ENCODE measurements at regions not wholly inside any gene's neighbourhood (a gene's known extent, or its start where the extent isn't known, plus 50 kb on each side); places are given as distances from the start of the nearest gene placed in this dataset.

DNA sequence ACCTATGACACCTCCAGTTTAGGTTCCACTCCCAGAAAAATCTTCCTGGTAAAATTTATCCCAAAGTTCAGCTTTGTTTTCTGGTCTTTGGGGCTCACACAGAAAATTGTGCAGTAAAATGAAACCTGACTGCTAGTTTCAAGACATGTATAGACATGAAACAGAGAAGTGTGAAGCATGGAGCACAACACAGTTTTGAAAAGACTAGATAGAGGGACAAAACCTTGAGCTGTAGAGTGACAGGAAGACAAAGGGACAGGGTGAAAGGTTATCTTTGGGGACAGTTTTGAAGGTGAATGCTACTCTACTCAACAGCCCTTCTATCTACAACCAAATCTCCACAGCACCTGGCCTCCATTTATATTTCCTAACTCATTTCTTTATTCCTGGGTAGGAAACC, 352.6 kb downstream of the RBM43 start:
- no peak overlapping the region for H3K4me3 ChIP-seq (replicated peaks in 1 of 3; ENCODE audit: insufficient read depth in 1 of 3, low read depth in 1 of 3, low read length in 3 of 3)
- H3K27me3 ChIP-seq (ENCODE audit: control insufficient read depth in 2 of 2, insufficient read depth in 2 of 2, low read length in 2 of 2): no peaks in the 10 kb centered on the region
- H4K20me1 ChIP-seq (replicated peaks; ENCODE audit: control insufficient read depth, extremely low read depth, insufficient read depth, low read length): no peaks in the 10 kb centered on the region
- ChIA-PET CTCF (interaction anchor here (0.5 to 1.8 kb wide), 2 partner anchors 287 to 501 kb away, joined by 3 to 4 read pairs; no protein-coding TSS in a partner anchor), POLR2A (no interaction called here)
- no TSS peak for BruUV-seq (replicated peaks)
- no peak overlapping the region for H3K4me2 ChIP-seq (ENCODE audit: insufficient read depth, low read length)
- H3K4me1 ChIP-seq (ENCODE audit: control insufficient read depth, extremely low read depth, insufficient read depth, low read length): peaks cover 3% of the 10 kb centered on the region
- H2AFZ ChIP-seq (ENCODE audit: low read depth, low read length): no peak overlapping the region
- no peak overlapping the region for H3K9ac ChIP-seq (replicated peaks; ENCODE audit: extremely low read depth, insufficient read depth, low read length)
- H3K27ac ChIP-seq (ENCODE audit: insufficient read depth, low read depth, low read length): no peak overlapping the region
- H3K9me1 ChIP-seq (replicated peaks; ENCODE audit: control insufficient read depth, extremely low read depth, insufficient read depth, low read length): no peaks in the 10 kb centered on the region
- no peaks in the 10 kb centered on the region for H3K36me3 ChIP-seq (ENCODE audit: control insufficient read depth in 2 of 2, extremely low read depth in 1 of 2, insufficient read depth in 2 of 2, low read length in 2 of 2)
- TF ChIP-seq FOS (IDR thresholded peaks at IDR 0.05; ENCODE audit: borderline replicate concordance, insufficient read depth, low read length): no peak
- TF ChIP-seq GATA2 (IDR thresholded peaks at IDR 0.05; ENCODE audit: insufficient read depth, insufficient read length, low read depth, low read length): no peak
- TF ChIP-seq POLR2A (IDR thresholded peaks at IDR 0.05; ENCODE audit: low read depth, low read length): no peak
- TF ChIP-seq, protein P1, sequence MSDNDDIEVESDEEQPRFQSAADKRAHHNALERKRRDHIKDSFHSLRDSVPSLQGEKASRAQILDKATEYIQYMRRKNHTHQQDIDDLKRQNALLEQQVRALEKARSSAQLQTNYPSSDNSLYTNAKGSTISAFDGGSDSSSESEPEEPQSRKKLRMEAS (IDR thresholded peaks at IDR 0.05; ENCODE audit: insufficient read depth, insufficient read length): no peak
- no peak for TF ChIP-seq EZH2 (IDR thresholded peaks at IDR 0.05; ENCODE audit: borderline replicate concordance, low read depth, low read length, severe bottlenecking)
- no peak for TF ChIP-seq MYC (IDR thresholded peaks at IDR 0.05; ENCODE audit: low read depth, low read length)
- no peak for TF ChIP-seq JUN (IDR thresholded peaks at IDR 0.05; ENCODE audit: borderline replicate concordance, insufficient read depth, insufficient read length, low read depth)
- TF ChIP-seq POLR2AphosphoS5 (IDR thresholded peaks at IDR 0.05; ENCODE audit: insufficient read depth, low read depth, low read length): no peak
- TF ChIP-seq, protein P2, sequence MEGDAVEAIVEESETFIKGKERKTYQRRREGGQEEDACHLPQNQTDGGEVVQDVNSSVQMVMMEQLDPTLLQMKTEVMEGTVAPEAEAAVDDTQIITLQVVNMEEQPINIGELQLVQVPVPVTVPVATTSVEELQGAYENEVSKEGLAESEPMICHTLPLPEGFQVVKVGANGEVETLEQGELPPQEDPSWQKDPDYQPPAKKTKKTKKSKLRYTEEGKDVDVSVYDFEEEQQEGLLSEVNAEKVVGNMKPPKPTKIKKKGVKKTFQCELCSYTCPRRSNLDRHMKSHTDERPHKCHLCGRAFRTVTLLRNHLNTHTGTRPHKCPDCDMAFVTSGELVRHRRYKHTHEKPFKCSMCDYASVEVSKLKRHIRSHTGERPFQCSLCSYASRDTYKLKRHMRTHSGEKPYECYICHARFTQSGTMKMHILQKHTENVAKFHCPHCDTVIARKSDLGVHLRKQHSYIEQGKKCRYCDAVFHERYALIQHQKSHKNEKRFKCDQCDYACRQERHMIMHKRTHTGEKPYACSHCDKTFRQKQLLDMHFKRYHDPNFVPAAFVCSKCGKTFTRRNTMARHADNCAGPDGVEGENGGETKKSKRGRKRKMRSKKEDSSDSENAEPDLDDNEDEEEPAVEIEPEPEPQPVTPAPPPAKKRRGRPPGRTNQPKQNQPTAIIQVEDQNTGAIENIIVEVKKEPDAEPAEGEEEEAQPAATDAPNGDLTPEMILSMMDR (IDR thresholded peaks at IDR 0.05; ENCODE audit: extremely low read depth in 1 of 2, insufficient read depth in 1 of 2, low read depth in 1 of 2, low read length in 2 of 2): no peak
- FAIRE-seq (no peak), DNase-seq (ENCODE audit: low read depth, low spot score) (no peak)
- no peaks in the 10 kb centered on the region for H3K79me2 ChIP-seq (ENCODE audit: control insufficient read depth, insufficient read depth, low read length)
- dilution Hi-C loops (cut with MboI; ENCODE audit: extremely low pct_ligation_motif_present, low sequenced_read_pairs): no loop called here
- intact Hi-C loops (cut with micrococcal nuclease): no loop called here
- no peaks in the 10 kb centered on the region for H3K9me3 ChIP-seq (replicated peaks; ENCODE audit: control insufficient read depth, insufficient read depth, low read length)

Data from endothelial cell of umbilical vein (primary cell).